HG03135 (cell line): ENCODE measurements at regions not wholly inside any gene's neighbourhood (a gene's known extent, or its start where the extent isn't known, plus 50 kb on each side); places are given as distances from the start of the nearest gene placed in this dataset.

Source experiments
- ATAC-seq: cut with Tn5 transposase; IDR thresholded peaks from one replicate; pipeline ENCODE4 v1.9.1; 2021; ENCODE audit warnings: mild to moderate bottlenecking, moderate library complexity; ENCODE audit not compliant: unreplicated experiment

DNA sequence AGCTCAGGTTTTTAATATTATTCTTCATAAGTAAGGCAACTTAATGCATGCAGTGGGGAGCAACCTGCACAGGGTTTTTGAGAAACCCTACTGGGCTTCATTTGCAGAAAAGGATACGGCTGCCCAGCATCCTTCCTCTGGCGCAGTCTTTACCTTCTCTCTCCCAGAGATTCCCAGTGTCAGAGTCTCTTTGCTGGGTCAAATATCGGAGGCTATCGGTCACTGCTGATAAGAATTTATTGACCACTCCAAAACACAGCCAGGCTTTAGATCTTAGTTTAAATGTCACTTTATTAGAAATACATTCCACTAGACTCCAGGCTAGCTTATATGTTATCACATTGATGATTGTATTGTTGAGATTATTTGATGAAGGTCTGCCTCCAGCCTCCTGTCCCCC lies 147.2 kb upstream of the CPSF6 start:
- ATAC-seq = no peak

DNA sequence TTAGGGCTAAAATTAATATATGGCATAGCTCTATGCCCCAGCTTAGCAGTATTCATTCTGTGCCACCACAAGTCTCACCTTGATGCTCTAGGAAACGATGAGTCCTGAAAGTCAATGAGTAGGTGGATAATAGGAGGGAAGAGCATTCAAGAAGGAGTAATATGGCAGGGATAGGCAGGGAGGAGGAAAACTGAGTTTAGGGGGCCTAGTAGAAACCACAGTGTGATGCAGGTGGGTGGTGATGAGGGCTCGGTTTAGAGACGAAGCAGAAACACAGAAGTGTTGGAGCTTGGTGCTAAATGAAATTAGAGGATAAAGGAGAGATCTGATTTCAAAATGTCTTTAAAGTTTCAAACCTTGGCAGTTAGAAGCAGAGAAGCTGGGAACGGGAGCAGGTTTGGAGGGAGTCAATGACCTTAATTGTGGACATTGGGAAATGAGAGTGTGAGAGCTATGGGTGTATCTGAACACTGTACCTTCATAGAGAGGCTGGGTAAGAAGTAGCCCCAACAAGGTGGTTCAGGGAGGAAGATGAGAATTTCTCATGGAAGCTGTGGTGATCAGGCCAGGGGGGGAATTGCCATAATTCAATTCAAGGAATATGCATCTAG lies 144.7 kb upstream of the CPSF6 start:
- no peak for ATAC-seq

DNA sequence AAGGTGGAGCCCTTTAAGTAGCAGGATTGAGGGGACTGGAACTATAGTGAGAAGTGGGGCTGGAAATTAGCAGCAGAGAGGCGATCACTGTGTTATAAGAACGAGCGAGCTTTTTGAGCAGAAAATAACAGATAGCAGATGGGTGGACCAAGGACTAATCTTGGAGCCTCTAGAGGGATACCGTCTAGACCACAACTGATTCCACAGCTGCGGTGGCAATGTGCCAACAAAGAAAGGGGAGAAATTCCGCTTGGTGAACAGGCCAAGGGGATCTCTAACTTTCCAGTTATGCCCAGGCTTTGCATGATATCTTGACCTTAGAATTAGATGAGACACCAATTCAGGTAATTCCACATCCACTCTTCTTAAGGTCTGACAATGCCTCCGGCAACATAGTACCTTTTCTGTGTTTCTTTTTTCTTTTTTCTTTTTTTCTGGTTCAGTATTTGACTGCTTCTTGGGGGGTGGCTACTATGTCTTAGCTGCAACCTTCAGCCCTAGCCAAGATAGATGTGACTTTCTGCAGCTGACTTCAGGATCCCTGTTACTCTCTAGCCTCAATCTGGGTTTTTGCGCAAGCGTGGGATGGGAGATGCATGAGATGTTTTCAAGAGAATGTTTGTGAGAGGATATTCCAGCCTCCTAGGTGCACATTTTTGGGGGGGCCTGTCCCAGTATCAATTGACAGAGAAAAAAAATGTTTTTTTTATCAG lies 143.4 kb upstream of the CPSF6 start:
- ATAC-seq = no peak

DNA sequence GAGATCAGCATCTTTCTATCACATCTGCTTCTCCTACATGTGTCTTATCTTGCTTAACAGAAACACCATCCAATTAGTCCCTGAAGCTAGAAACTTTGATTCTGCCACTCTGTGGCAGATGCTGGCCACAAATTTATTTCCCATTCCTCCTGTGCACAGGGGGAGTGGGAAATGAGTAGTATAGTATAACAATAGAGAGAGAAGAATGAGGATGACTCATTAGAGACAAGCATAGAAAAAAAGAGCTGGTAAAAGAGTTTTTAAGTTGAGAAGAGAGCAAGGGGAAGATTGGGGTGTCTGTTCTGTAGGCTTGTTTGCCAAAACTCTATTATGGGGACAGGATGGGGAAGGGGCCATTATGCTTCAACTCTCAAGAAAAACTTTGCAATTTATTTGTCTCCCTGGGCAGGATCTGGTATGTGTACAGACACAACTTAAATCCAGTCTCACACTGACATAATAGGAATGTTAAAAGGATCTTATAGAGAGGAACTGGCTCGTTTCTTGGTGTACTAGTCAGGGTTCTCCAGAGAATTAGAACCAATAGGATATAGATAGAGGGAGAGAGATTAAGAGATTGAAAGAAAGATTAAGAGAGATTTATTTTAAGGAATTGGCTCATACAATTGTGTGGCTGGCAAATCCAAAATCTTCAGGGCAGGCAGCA lies 142.6 kb upstream of the CPSF6 start:
- no peak for ATAC-seq

DNA sequence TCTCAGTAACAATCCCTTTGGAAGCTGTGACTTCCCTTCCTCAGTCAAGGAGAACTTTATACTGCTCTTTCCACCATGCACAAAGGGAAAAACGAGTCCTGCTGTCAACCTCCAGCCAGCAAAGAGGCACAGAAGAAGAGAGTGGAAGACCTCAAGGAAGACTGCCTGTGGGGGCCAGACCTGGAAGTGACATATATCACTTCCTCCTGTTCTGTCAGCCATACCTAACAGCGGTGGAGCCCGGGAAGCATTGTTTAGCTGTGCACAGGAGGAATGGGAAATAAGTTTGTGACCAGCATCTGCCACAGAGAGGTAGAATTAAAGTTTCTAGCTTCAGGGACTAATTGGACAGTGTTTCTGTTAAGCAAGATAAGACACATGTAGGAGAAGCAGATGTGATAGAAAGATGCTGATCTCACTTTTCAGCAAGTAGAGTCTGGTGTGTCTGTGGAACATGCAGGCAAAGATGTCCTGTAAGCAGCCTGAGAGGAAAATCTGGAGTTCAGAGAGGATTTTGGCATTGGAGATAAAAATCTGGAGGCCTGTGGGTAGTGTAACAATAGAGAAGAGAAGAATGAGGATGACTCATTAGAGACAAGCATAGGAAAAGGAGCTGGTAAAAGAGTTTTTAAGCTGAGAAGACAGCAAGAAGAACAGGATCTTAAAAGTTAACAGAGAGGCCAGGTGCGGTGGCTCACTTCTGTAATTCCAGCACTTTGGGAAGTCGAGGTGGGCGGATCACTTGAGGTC lies 141.6 kb upstream of the CPSF6 start:
- no peak for ATAC-seq

DNA sequence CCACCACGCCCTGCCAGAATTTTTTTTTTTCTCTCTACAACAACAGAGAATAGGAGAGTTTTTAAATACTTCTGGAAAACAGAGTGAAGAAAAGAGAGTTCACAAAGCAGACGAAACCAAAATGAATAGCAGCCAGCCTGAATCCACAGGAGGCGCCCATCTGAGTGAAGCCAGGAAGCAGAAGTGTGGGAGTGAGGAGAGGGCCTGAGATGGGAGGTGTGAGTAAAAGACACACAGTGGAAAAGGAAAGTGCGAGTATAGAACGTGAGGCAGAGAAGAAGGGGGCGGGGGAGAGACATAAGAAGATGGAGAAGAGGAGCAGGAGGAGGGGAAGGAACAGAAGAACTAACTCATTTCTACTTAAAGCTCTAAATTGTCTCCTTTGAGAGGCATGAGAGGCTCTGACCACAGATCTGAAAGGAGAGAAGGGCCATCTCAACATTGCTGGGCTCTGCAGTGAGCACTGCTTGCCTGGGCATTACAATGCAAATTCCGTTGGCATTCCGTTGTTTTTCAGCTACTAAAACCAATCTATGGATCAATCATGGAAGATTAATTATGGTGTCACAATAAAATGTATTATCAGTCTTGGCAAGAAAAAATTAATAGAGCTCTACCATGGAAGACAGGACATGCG lies 140.1 kb upstream of the CPSF6 start:
- no peak for ATAC-seq

DNA sequence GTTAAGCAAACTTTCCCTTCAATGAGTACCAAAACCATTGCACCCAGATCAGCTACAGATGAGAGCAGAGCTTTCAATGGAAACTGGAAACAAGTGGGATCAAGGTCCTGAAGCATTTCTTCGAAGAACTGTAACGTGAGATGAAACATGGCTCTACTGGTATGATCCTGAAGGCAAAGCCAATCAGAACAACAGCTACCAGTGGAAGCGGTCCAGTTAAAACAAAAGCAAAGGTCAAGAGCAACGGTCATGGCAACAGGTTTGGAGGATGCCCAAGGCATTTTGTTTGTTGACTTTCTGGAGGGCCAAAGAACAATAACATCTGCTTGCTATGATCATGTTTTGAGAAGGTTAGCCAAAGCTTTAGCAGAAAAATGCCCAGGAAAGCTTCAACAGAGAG lies 137.9 kb upstream of the CPSF6 start:
- no peak for ATAC-seq

DNA sequence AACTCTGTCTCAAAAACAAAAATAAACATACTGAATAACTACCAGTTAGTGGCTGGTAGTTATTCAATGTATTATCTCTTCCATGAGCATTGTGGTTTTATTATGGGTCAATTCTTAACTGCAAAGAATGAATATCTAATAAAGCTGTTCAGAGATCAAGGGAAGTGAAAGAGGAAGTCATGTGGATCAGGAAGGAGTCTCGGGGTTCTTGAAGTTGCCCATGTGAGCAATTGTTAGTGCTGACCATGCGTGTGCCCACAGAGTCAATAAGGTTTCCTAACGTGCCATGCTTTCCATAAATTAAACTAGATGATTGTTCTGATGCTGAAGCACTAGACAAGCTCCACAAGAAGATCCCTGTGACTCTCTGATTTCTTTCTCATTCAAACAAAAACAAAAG lies 136.5 kb upstream of the CPSF6 start:
- ATAC-seq = no peak

DNA sequence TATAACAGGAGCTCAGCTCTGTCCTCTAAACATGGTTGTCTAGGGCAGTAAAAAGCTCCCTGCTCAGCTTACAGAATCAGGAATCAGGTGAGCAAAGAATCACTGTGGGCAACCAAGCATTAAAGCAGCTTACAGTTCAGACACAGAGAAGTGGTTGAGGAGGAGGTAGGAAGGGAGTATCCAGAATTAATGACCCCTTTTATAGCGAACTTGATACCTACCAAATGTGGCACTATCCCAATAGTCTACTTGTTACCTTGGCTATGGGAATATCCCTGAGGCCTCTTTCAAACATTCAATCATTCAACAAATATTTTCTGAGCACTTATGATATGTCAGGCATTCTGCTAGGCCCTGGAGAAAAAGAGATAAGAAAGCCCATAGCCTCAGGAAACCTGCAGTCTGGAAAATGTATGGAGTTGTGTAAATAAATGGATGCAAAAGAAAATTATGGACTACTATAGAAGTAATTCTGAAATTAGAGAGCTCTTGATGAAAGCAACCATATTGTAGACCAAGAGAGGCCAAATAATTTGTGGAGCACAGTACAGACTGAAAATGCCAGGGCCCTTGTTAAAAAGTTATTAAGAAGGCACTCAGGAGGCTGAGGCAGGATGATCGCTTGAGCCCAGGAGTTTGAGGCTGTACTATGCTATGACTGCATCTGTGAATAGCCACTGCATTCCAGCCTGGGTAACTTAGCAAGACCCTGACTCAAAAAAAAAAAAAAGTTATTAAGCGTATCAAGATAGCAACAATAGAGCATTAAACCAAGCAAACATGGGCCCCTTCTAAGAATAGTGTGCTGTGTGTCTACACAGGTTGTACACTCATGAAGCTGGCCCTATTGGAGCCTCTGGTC lies 134.0 kb upstream of the CPSF6 start:
- ATAC-seq = no peak

DNA sequence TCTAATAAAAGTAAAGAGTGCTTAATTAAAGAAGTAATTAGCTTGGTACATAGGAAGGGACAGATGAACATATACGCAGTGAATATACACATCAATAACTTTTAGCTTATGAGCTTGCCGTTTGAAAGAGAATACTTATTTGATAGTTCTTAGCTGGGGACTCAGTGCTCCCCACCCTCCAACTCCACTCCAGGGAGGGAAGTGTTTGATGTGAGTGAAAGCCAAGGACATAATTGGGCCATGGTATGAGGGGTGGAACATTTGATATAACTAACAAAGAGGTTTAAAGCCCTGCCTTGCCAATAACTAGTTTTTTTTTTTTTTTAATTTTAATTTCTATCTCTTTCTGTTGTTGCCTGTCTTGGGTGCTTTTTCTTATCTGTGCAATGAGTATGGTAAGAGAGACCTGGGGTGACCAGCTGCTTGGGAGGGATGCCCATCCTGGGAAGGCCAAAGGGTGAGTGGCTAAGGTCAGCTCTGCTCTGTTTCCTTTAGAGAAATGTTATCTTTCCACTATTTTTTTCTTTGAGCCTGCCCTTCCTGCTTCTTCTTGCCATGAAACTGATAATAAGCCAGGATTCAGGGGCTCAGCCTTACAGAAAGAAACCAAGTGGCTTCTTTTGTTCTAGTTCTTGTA lies 132.8 kb upstream of the CPSF6 start:
- ATAC-seq = no peak

DNA sequence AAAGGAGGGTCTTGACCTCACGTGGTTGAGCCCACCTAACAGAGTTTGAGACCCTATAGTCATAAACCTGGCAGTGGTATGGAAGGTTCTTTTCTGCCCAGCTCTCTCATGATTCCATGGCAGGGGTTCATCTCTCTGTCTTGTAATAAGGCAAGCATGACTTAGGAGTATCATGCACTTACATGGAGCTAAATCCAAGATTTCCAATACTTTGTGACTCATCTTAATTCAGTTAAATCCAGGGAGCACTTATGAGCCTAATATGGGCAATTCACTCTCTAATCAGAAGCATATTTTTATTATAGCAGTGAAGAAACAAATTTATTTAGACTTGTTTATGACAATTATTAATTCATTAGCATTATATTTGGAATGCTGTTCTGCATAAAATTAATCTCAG lies 131.8 kb upstream of the CPSF6 start:
- no peak for ATAC-seq

DNA sequence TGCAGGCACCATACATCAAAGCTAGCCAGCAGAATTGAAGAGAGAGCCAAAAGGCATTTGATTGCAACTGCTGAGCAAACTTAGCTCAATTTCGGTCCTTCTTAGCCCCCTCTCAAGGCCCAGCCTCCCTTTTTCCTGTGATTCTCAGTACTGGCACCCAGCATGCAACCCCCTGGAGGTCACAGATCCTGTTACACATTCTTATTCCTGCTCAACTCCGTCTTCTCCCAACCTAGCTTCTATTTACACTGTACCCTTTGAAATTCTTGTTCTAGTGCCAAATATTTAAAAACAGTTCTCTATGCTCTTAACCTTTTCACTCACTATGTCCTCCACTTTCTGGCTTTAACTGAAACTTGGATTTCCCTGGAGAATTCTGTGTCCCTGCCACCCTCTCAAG lies 131.3 kb upstream of the CPSF6 start:
- ATAC-seq = no peak

DNA sequence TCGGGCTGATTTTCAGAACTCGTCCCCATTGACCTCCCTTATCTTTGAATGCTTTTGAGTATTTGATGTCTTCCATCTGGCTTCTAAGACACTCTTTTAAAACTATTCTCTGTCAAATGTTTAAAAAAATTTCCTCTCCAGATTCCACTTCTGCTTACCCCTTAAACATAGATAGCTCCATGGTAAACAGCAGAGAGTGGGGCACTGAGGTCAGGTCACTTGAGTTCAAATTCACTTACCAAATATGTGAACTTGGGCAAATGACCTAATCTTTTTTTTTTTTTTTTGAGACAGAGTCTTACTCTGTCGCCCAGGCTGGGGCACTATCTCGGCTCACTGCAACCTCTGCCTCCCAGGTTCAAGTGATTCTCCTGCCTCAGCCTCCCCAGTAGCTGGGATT lies 126.8 kb upstream of the CPSF6 start:
- ATAC-seq = no peak

DNA sequence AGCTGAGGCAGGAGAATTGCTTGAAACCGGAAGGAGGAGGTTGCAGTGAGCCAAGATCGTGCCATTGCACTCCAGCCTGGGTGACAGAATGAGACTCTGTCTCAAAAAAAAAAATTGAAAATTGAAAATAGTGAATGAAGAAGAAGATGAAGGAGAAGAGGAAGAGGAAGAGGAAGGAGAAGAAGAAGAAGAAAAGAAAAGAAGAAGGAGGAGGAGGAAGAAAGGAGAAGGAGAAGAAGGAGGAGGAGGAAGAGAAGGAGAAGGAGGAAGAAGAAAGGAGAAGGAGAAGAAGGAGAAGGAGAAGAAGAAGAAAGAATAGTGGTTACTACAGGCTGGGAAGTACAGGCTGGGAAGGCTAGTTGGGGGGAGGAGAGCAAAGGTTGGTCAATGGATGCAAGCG lies 124.3 kb upstream of the CPSF6 start:
- no peak for ATAC-seq

DNA sequence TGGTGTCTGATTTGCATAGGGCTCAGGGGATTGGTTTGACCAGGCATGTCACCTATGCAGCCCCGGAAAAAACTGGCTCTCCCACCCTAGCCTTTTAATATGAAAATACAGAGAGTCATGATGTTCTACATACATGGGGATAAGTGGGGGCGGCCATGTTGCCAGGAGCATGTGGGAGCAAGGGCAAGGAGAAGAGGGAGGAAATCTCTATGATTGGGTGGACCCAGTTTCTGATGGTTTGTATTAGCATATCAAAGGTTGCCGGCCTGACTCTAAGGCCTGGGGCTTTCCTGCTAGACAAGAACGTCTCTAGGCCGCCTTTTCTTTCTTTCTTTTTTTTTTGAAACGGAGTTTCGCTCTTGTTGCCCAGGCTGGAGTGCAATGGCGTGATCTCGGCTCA lies 123.4 kb upstream of the CPSF6 start:
- no peak for ATAC-seq

DNA sequence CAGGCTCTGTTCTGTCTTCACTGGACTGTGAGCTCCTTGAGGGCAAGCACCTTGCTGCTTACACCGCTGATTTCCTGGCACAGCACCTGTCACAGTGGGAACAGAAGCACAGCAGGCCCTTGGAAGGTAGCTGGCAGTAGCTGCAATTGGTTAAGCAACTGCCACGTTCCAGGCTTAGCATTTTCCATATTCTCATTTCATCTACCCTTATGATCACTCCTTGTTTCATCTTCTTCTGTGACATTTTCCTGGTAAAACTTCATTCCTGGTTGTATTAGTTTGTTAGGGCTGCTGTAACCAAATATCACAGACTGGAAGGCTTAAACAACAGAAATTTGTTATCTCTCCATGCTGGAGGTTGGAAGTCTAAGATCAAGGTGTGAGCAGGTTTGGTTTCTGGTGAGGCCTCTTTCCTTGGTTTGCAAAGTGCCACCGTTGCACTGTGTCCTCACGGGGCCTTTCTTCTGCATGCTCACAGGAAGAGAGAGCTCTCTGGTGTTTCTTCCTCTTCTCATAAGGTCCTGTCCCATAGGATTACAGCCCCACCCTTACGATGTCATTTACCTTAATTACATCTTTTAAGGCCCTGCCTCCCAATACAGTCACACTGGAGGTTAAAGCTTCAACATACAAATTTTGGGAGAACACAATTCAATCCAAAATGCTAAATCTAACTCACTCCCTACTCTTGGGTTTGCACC lies 121.7 kb upstream of the CPSF6 start:
- no peak for ATAC-seq

DNA sequence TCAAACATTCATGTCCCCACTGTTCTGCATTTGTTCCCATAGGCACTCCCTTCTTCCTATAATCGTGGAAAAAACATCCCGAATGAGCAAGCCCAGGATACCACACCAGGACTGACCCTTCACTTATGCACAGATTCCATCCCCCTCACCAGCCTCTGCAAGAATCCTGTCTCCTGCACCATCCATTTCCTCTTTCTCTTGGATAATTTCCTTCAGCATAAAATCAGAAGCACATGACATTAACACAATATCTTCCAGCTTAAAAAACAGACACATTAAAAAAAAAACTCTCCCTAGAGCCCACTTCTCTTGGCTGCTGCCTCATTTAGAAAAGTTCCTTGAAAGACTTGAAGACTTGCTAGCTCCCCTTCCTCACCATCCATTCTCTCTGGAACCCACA lies 120.9 kb upstream of the CPSF6 start:
- no peak for ATAC-seq

DNA sequence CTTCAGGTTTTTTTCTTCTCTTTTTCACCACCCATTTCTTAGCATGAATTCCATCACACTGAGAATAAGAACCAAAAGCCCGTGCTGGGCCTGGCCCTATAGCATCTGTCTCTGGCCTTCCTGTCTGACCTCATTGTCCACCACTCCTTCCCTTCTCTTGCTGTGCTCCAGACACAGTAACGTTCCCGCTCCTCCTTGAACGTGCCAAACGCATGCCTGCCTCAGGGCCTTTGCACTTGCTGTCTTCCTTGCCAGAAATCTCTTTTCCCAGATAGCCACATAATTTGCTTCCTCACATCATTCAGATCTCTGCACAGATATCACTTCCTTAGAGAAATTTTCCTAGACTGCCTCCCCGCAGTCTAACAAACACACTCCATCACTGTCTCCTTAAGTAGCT lies 119.6 kb upstream of the CPSF6 start:
- ATAC-seq = no peak

DNA sequence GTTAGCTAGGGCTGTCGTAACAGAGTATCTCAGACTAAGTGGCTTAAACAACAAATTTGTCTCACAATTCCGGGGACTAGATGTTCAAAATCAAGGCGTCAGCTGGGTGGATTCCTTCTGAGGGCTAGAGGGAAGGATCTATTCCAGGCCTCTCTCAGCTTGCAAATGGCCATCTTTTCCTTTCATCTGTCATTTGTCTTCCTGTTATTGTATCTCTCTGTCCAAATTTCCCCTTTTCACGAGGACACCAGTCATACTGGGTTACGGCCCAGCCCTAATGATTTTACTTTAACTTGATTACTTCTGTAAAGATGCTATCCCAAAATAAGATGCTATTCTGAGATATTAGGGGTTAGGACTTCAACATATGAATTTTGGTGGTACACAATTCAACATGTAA lies 119.0 kb upstream of the CPSF6 start:
- no peak for ATAC-seq
